CD4-positive, alpha-beta T cell (primary cell): ENCODE measurements at regions not wholly inside any gene's neighbourhood (a gene's known extent, or its start where the extent isn't known, plus 50 kb on each side); places are given as distances from the start of the nearest gene placed in this dataset.

ENCODE experiments used
- ATAC-seq: fragments of 200-7000 bp; cut with Tn5 transposase; one replicate; pipeline ENCODE4 v1.10.0; 2022; ENCODE audit warnings: mild to moderate bottlenecking; ENCODE audit not compliant: poor library complexity
- CTCF ChIA-PET: fragments of 350-600 bp; sonication (Branson Sonifier 250); formaldehyde crosslinking; loops from one replicate; lab custom pipeline; 2021; ENCODE audit warnings: antibody characterized with exemption, inconsistent platforms; lab: Charles Lee
- POLR2A ChIA-PET: fragments of 350-600 bp; sonication (Branson Sonifier 250); formaldehyde crosslinking; loops from one replicate; lab custom pipeline; 2021; ENCODE audit warnings: antibody characterized with exemption, inconsistent platforms; lab: Charles Lee
- DNase-seq, 14 experiments: peaks; one replicate each; pipeline ENCODE4 v3.0.0-alpha.2; 2013 to 2020; ENCODE audit warnings: mixed read lengths in 2 of 14
- H3K27ac ChIP-seq, 2 donors: one replicate each; pipeline versions ENCODE4 v1.5.1 to v1.7.0; 2013; ENCODE audit warnings: low read length in 2 of 2, low read depth in 1 of 2, mild to moderate bottlenecking in 1 of 2
- H3K27me3 ChIP-seq, 2 experiments: 1 replicate in 1 of 2; 2 replicates in 1 of 2; pipeline versions ENCODE4 v1.6.1 to v1.7.0; 2013; ENCODE audit warnings: low read length in 2 of 2, control low read depth in 1 of 2, mild to moderate bottlenecking in 1 of 2, moderate library complexity in 1 of 2; ENCODE audit not compliant: insufficient read depth in 2 of 2, control insufficient read depth in 1 of 2
- H3K36me3 ChIP-seq: one replicate; pipeline ENCODE4 v1.6.1; 2013; ENCODE audit warnings: low read length, control low read depth; ENCODE audit not compliant: insufficient read depth
- H3K4me1 ChIP-seq: one replicate; pipeline ENCODE4 v1.6.1; 2013; ENCODE audit warnings: low read length, control low read depth; ENCODE audit not compliant: insufficient read depth
- H3K4me3 ChIP-seq: one replicate; pipeline ENCODE4 v1.5.1; 2013; ENCODE audit warnings: mild to moderate bottlenecking, low read length, moderate library complexity
- H3K9me3 ChIP-seq, 2 experiments: 1 replicate in 1 of 2; 2 replicates in 1 of 2; pipeline versions ENCODE4 v1.6.1 to v1.7.0; 2013; ENCODE audit warnings: low read length in 2 of 2, mild to moderate bottlenecking in 2 of 2, control low read depth in 1 of 2, moderate library complexity in 1 of 2; ENCODE audit not compliant: control insufficient read depth in 1 of 2, insufficient read depth in 1 of 2
- H3K27ac Mint-ChIP-seq: one replicate; pipeline ENCODE4 v1.8.0; 2020; ENCODE audit warnings: mixed read lengths
- H3K27me3 Mint-ChIP-seq: one replicate; pipeline ENCODE4 v1.8.0; 2021; ENCODE audit warnings: mixed read lengths
- H3K36me3 Mint-ChIP-seq: one replicate; pipeline ENCODE4 v1.8.0; 2021; ENCODE audit warnings: low read depth, mixed read lengths
- H3K4me1 Mint-ChIP-seq: one replicate; pipeline ENCODE4 v1.8.0; 2021; ENCODE audit warnings: low read depth, mixed read lengths
- H3K4me3 Mint-ChIP-seq: one replicate; pipeline ENCODE4 v1.8.0; 2020; ENCODE audit warnings: mild to moderate bottlenecking, mixed read lengths
- H3K9me3 Mint-ChIP-seq: one replicate; pipeline ENCODE4 v1.8.0; 2020; ENCODE audit warnings: mixed read lengths
- intact Hi-C, 2 experiments: fragments of 100-400 bp; cut with DNase I in 1 of 2; cut with micrococcal nuclease in 1 of 2; formaldehyde crosslinking; loops; one replicate each; pipeline versions ENCODE4 v1.15.1 to v1.9.0; 2023 to 2025; cut with DNase I, micrococcal nuclease
- TF ChIP-seq, protein P1 (sequence below): fragments of 200-600 bp; IDR thresholded peaks from one replicate; pipeline ENCODE4 v1.8.0; 2022; ENCODE audit warnings: antibody characterized with exemption, mild to moderate bottlenecking

DNA sequence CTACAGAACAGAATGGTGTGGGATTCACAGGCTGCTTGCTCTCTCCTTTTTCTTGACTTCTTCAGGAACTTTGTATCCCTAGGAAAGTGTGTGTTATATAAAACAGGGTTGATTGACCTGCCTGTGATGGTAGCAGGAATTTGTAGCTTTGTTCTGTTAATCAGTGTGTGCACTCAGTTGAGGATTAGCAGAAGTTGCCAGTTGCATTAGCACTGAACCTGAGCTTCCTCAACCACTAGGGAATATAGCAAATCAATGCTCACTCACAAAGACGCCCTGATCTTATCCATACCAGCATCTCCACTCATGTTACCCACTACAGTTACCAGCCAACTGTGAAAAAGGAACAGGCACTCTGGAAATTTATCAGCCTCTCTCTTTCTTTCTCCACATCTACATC lies 319.1 kb upstream of the EMCN start:
- ChIA-PET POLR2A (no interaction called here), CTCF (interaction anchor here (1.1 kb wide), 1 partner anchor 11 kb away, joined by 3 read pairs; no protein-coding TSS in a partner anchor)
- TF ChIP-seq, protein P1, sequence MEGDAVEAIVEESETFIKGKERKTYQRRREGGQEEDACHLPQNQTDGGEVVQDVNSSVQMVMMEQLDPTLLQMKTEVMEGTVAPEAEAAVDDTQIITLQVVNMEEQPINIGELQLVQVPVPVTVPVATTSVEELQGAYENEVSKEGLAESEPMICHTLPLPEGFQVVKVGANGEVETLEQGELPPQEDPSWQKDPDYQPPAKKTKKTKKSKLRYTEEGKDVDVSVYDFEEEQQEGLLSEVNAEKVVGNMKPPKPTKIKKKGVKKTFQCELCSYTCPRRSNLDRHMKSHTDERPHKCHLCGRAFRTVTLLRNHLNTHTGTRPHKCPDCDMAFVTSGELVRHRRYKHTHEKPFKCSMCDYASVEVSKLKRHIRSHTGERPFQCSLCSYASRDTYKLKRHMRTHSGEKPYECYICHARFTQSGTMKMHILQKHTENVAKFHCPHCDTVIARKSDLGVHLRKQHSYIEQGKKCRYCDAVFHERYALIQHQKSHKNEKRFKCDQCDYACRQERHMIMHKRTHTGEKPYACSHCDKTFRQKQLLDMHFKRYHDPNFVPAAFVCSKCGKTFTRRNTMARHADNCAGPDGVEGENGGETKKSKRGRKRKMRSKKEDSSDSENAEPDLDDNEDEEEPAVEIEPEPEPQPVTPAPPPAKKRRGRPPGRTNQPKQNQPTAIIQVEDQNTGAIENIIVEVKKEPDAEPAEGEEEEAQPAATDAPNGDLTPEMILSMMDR, result no peak
- H3K27me3 Mint-ChIP-seq, result peaks cover 21% of the 10 kb centered on the region
- Histone ChIP-seq H3K9me3 (no peaks in the 10 kb centered on the region), H3K4me1 (no peaks in the 10 kb centered on the region), H3K27ac (no peak overlapping the region), H3K27me3 (no peaks in the 10 kb centered on the region), H3K4me3 (no peak overlapping the region), H3K36me3 (no peaks in the 10 kb centered on the region)
- DNase-seq (no peak), ATAC-seq (no peak)
- H3K27ac Mint-ChIP-seq, result no peak overlapping the region
- no peaks in the 10 kb centered on the region for H3K9me3 Mint-ChIP-seq
- intact Hi-C loops, result no loop called here
- H3K36me3 Mint-ChIP-seq, result no peaks in the 10 kb centered on the region
- no peak overlapping the region for H3K4me3 Mint-ChIP-seq
- H3K4me1 Mint-ChIP-seq, result no peaks in the 10 kb centered on the region

GRCh38 chr4:100834616-100835015 lies 316.8 kb upstream of the EMCN start:
- no peak overlapping the region for H3K27ac Mint-ChIP-seq
- ATAC-seq (no peak), DNase-seq (no peak)
- ChIA-PET POLR2A (no interaction called here), CTCF (no interaction called here)
- Histone ChIP-seq H3K4me3 (no peak overlapping the region), H3K4me1 (no peaks in the 10 kb centered on the region), H3K27me3 (no peaks in the 10 kb centered on the region), H3K27ac (no peak overlapping the region), H3K36me3 (no peaks in the 10 kb centered on the region), H3K9me3 (no peaks in the 10 kb centered on the region)
- TF ChIP-seq, protein P1, result no peak
- intact Hi-C loops, result no loop called here
- H3K4me3 Mint-ChIP-seq, result no peak overlapping the region
- no peaks in the 10 kb centered on the region for H3K9me3 Mint-ChIP-seq
- peaks cover 20% of the 10 kb centered on the region for H3K27me3 Mint-ChIP-seq
- no peaks in the 10 kb centered on the region for H3K4me1 Mint-ChIP-seq
- no peaks in the 10 kb centered on the region for H3K36me3 Mint-ChIP-seq

GRCh38 chr4:100833906-100834305 lies 316.1 kb upstream of the EMCN start:
- H3K9me3 ChIP-seq, result no peaks in the 10 kb centered on the region
- Mint-ChIP-seq H3K4me1 (no peaks in the 10 kb centered on the region), H3K9me3 (no peaks in the 10 kb centered on the region), H3K27me3 (peaks cover 17% of the 10 kb centered on the region), H3K4me3 (no peak overlapping the region), H3K36me3 (no peaks in the 10 kb centered on the region), H3K27ac (no peak overlapping the region)
- no peak overlapping the region for H3K27ac ChIP-seq
- no peak for ATAC-seq
- no peaks in the 10 kb centered on the region for H3K36me3 ChIP-seq
- POLR2A ChIA-PET, result no interaction called here
- no peak for DNase-seq
- TF ChIP-seq, protein P1, result no peak
- CTCF ChIA-PET, result no interaction called here
- no peaks in the 10 kb centered on the region for H3K4me1 ChIP-seq
- intact Hi-C loops, result no loop called here
- H3K4me3 ChIP-seq, result no peak overlapping the region
- H3K27me3 ChIP-seq, result no peaks in the 10 kb centered on the region
